ENCODE measurements at regions not wholly inside any gene's neighbourhood (a gene's known extent, or its start where the extent isn't known, plus 50 kb on each side); places are given as distances from the start of the nearest gene placed in this dataset.

GRCh38 chr7:68321076-68321639, 1277.1 kb upstream of the AUTS2 start:
- no peak for TF ChIP-seq SIN3A (IDR thresholded peaks at IDR 0.05; ENCODE audit: borderline replicate concordance, insufficient read depth, low read length)
- no peak for TF ChIP-seq FOXP2 (optimal IDR thresholded peaks at IDR 0.05; ENCODE audit: borderline replicate concordance, extremely low read depth, extremely low read length, insufficient read depth)
- TF ChIP-seq TAF1 (IDR thresholded peaks at IDR 0.05; ENCODE audit: borderline replicate concordance, insufficient read depth, low read length) = no peak
- no peak for TF ChIP-seq POLR2AphosphoS5 (IDR thresholded peaks at IDR 0.05; ENCODE audit: low read depth, low read length)
- TF ChIP-seq REST (IDR thresholded peaks at IDR 0.05; ENCODE audit: insufficient read depth in 1 of 2, low read depth in 2 of 2, low read length in 2 of 2) = no peak

DNA sequence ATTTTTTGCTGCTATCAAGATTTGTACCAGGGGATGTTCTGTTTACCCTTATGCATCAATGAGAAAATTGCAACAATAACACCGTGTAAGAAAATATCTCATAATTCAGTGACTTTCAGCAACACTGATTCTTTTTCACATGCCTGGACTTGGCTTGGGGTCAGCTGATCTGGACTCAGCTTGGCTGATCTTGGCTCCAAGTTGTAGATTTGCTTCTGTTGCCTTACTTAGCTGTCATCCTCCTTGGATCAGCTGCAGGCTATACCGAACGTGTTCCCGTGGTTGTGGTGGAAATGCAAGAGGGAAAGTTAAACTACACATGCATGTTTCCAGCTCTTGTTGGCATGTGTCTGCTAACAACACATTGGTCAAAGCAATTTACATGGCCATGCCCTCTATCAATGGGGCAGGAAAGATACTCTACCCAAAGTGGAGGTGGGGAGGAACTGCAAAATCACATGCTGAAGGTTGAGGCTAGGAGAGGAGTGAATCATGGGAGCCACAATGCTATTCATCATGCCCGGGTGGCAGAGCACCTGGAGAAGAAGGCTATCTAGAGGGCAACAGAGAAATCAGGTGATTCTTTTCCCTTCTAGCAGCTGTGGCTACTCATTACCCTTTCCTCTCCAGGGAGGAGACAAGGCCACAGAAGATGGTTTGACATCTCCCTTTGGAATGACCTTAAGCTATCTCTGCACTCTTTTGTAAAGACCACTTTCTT, 1276.3 kb upstream of the AUTS2 start:
- TF ChIP-seq FOXP2 (optimal IDR thresholded peaks at IDR 0.05; ENCODE audit: borderline replicate concordance, extremely low read depth, extremely low read length, insufficient read depth) (no peak), SIN3A (IDR thresholded peaks at IDR 0.05; ENCODE audit: borderline replicate concordance, insufficient read depth, low read length) (no peak), POLR2AphosphoS5 (IDR thresholded peaks at IDR 0.05; ENCODE audit: low read depth, low read length) (no peak), REST (IDR thresholded peaks at IDR 0.05; ENCODE audit: insufficient read depth in 1 of 2, low read depth in 2 of 2, low read length in 2 of 2) (no peak), TAF1 (IDR thresholded peaks at IDR 0.05; ENCODE audit: borderline replicate concordance, insufficient read depth, low read length) (no peak)

DNA sequence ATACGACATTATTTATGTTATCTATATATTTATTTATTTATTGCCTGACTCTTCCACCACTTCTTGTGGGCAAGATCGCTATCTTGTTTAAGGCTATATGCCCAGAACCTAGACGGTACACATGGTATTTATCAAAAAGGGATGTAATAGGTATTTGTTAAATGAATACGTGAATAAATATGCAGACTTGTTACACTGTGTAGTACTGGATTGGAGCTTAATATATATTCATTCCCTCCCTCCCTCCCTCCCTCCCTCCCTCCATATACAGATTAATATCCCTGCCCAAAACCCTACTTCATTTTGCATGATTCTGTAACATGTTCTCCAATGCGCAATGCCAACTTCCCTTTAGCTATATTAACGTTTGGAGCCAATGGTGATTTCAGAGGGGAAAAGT, 1273.7 kb upstream of the AUTS2 start:
- TF ChIP-seq POLR2AphosphoS5 (IDR thresholded peaks at IDR 0.05; ENCODE audit: low read depth, low read length) (no peak), REST (IDR thresholded peaks at IDR 0.05; ENCODE audit: insufficient read depth in 1 of 2, low read depth in 2 of 2, low read length in 2 of 2) (no peak), TAF1 (IDR thresholded peaks at IDR 0.05; ENCODE audit: borderline replicate concordance, insufficient read depth, low read length) (no peak), SIN3A (IDR thresholded peaks at IDR 0.05; ENCODE audit: borderline replicate concordance, insufficient read depth, low read length) (no peak), FOXP2 (optimal IDR thresholded peaks at IDR 0.05; ENCODE audit: borderline replicate concordance, extremely low read depth, extremely low read length, insufficient read depth) (no peak)

GRCh38 chr7:68334216-68334615, 1264.1 kb upstream of the AUTS2 start:
- TF ChIP-seq TAF1 (IDR thresholded peaks at IDR 0.05; ENCODE audit: borderline replicate concordance, insufficient read depth, low read length) = no peak
- TF ChIP-seq REST (IDR thresholded peaks at IDR 0.05; ENCODE audit: insufficient read depth in 1 of 2, low read depth in 2 of 2, low read length in 2 of 2) = no peak
- TF ChIP-seq FOXP2 (optimal IDR thresholded peaks at IDR 0.05; ENCODE audit: borderline replicate concordance, extremely low read depth, extremely low read length, insufficient read depth) = no peak
- no peak for TF ChIP-seq POLR2AphosphoS5 (IDR thresholded peaks at IDR 0.05; ENCODE audit: low read depth, low read length)
- no peak for TF ChIP-seq SIN3A (IDR thresholded peaks at IDR 0.05; ENCODE audit: borderline replicate concordance, insufficient read depth, low read length)

Data from PFSK-1 (cell line).